SK-N-SH (cell line): ENCODE measurements at regions not wholly inside any gene's neighbourhood (a gene's known extent, or its start where the extent isn't known, plus 50 kb on each side); places are given as distances from the start of the nearest gene placed in this dataset.

ENCODE experiments used
- CTCF ChIA-PET: fragments of 300-600, 350-600 bp; formaldehyde crosslinking; extraction: SDS; loops from one replicate; lab custom pipeline; 2021; lab: Yijun Ruan, JAX
- POLR2A ChIA-PET: fragments of 350-600 bp; sonication (Branson Sonifier 250); formaldehyde crosslinking; extraction: SDS; loops from one replicate; lab custom pipeline; 2020; ENCODE audit warnings: antibody characterized with exemption, inconsistent platforms; lab: Yijun Ruan, JAX
- DNase-seq: peaks from one replicate; pipeline ENCODE4 v3.0.0; 2012
- H2AFZ ChIP-seq: fragments of 200-600 bp; sonication (generic); 2 replicates; pipeline ENCODE4 v1.8.1; 2016; ENCODE audit warnings: antibody characterized with exemption, mild to moderate bottlenecking, low read depth
- H3F3A ChIP-seq: fragments of 200-600 bp; sonication (generic); replicated peaks from 2 replicates; pipeline ENCODE3; 2016; ENCODE audit warnings: antibody characterized with exemption, mild to moderate bottlenecking; ENCODE audit not compliant: insufficient read depth
- H3K27ac ChIP-seq, 2 experiments: fragments of 200-500 bp in 1 of 2; fragments of 200-600 bp in 1 of 2; sonication (Bioruptor generic) in 1 of 2; sonication (generic), shearing (Covaris generic) in 1 of 2; 2 replicates each; pipeline versions ENCODE4 v1.5.1 to v1.6.1; 2014 to 2016; ENCODE audit warnings: low read depth in 2 of 2, inconsistent platforms in 1 of 2, low read length in 1 of 2, mild to moderate bottlenecking in 1 of 2, mixed read lengths in 1 of 2
- H3K27me3 ChIP-seq: fragments of 200-600 bp; sonication (generic), shearing (Covaris generic); 2 replicates; pipeline ENCODE4 v1.6.1; 2016; ENCODE audit warnings: mixed run types; ENCODE audit not compliant: insufficient read depth
- H3K36me3 ChIP-seq, 2 experiments: fragments of 200-500 bp in 1 of 2; fragments of 200-600 bp in 1 of 2; sonication (Bioruptor generic) in 1 of 2; sonication (generic) in 1 of 2; replicated peaks in 1 of 2; 2 replicates each; pipeline versions ENCODE3 to v1.5.1; 2014 to 2016; ENCODE audit warnings: low read length in 1 of 2, mild to moderate bottlenecking in 1 of 2; ENCODE audit not compliant: insufficient read depth in 2 of 2, control insufficient read depth in 1 of 2
- H3K4me1 ChIP-seq, 2 experiments: fragments of 200-500 bp in 1 of 2; fragments of 200-600 bp in 1 of 2; sonication (Bioruptor generic) in 1 of 2; sonication (generic), shearing (Covaris generic) in 1 of 2; 2 replicates each; pipeline versions ENCODE4 v1.5.1 to v1.6.1; 2014 to 2016; ENCODE audit warnings: low read depth in 1 of 2, low read length in 1 of 2, mixed run types in 1 of 2; ENCODE audit not compliant: insufficient read depth in 2 of 2, control insufficient read depth in 1 of 2
- H3K4me2 ChIP-seq: fragments of 200-600 bp; sonication (generic), shearing (Covaris generic); 2 replicates; pipeline ENCODE4 v1.6.1; 2017; ENCODE audit warnings: mixed run types
- H3K4me3 ChIP-seq, 2 experiments: fragments of 200-500 bp in 1 of 2; fragments of 200-600 bp in 1 of 2; sonication (Bioruptor generic) in 1 of 2; sonication (generic), shearing (Covaris generic) in 1 of 2; 2 replicates each; pipeline versions ENCODE4 v1.5.1 to v1.8.1; 2014 to 2016; ENCODE audit warnings: low read depth in 2 of 2, inconsistent platforms in 1 of 2, low read length in 1 of 2, mild to moderate bottlenecking in 1 of 2, mixed read lengths in 1 of 2, moderate library complexity in 1 of 2
- H3K79me2 ChIP-seq: fragments of 200-600 bp; sonication (generic); 2 replicates; pipeline ENCODE4 v1.8.1; 2017; ENCODE audit warnings: mild to moderate bottlenecking; ENCODE audit not compliant: insufficient read depth
- H3K9ac ChIP-seq: fragments of 200-600 bp; sonication (generic); 2 replicates; pipeline ENCODE4 v1.6.1; 2017; ENCODE audit warnings: mixed run types
- H3K9me2 ChIP-seq: fragments of 200-600 bp; sonication (generic); 2 replicates; pipeline ENCODE4 v1.6.1; 2017; ENCODE audit warnings: mixed run types
- H3K9me3 ChIP-seq: fragments of 200-600 bp; sonication (generic); 2 replicates; pipeline ENCODE4 v1.6.1; 2017; ENCODE audit warnings: mixed run types, mild to moderate bottlenecking, moderate library complexity
- H4K20me1 ChIP-seq: fragments of 200-600 bp; sonication (generic); 2 replicates; pipeline ENCODE4 v1.6.1; 2017; ENCODE audit warnings: mild to moderate bottlenecking, mixed run types; ENCODE audit not compliant: insufficient read depth
- EP300 ChIP-seq, 2 experiments: IDR thresholded peaks; 2 replicates each; pipeline versions ENCODE4 v1.4.0 to v1.6.1; 2012; ENCODE audit warnings: borderline replicate concordance in 1 of 2, low read depth in 1 of 2, low read length in 1 of 2
- EZH2phosphoT487 ChIP-seq: fragments of 200-600 bp; sonication (generic); IDR thresholded peaks from 2 replicates; pipeline ENCODE4 v1.6.1; 2017; ENCODE audit warnings: low read depth, mixed run types, mild to moderate bottlenecking, antibody characterized with exemption, moderate library complexity, borderline replicate concordance
- FOXM1 ChIP-seq: IDR thresholded peaks from 2 replicates; pipeline ENCODE4 v1.4.0; 2012; ENCODE audit warnings: low read depth, mild to moderate bottlenecking
- GABPA ChIP-seq: IDR thresholded peaks from 2 replicates; pipeline ENCODE4 v1.4.0; 2012; ENCODE audit warnings: low read depth, mild to moderate bottlenecking
- GATA2 ChIP-seq: sonication (generic); formaldehyde crosslinking; IDR thresholded peaks from 2 replicates; pipeline ENCODE4 v1.5.0; 2020; ENCODE audit warnings: mild to moderate bottlenecking, missing genetic modification reagents
- MEF2A ChIP-seq: IDR thresholded peaks from 2 replicates; pipeline ENCODE4 v1.4.0; 2012; ENCODE audit warnings: low read depth, borderline replicate concordance
- NRF1 ChIP-seq: IDR thresholded peaks from 2 replicates; pipeline ENCODE4 v1.6.1; 2012; ENCODE audit warnings: low read depth, mild to moderate bottlenecking, low read length
- POLR2AphosphoS5 ChIP-seq: IDR thresholded peaks from 2 replicates; pipeline ENCODE4 v1.6.1; 2012; ENCODE audit warnings: low read depth, low read length
- RCOR1 ChIP-seq: fragments of 150-350 bp; IDR thresholded peaks from 2 replicates; pipeline ENCODE4 v1.6.1; 2017; ENCODE audit warnings: antibody characterized with exemption, low read length
- RFX5 ChIP-seq: IDR thresholded peaks from 2 replicates; pipeline ENCODE4 v1.6.1; 2012; ENCODE audit warnings: mild to moderate bottlenecking, improper control_type of control experiment, low read length
- RXRA ChIP-seq: IDR thresholded peaks from 2 replicates; pipeline ENCODE4 v1.4.0; 2012; ENCODE audit warnings: low read depth, mild to moderate bottlenecking, borderline replicate concordance
- SIN3A ChIP-seq: IDR thresholded peaks from 2 replicates; pipeline ENCODE4 v1.6.1; 2012; ENCODE audit warnings: low read depth, mild to moderate bottlenecking, low read length, moderate library complexity, borderline replicate concordance
- SMC3 ChIP-seq: IDR thresholded peaks from 2 replicates; pipeline ENCODE4 v1.6.1; 2012; ENCODE audit warnings: low read depth, low read length, improper control_type of control experiment
- TAF1 ChIP-seq: IDR thresholded peaks from 2 replicates; pipeline ENCODE4 v1.6.1; 2012; ENCODE audit warnings: low read depth, mild to moderate bottlenecking, low read length, moderate library complexity, borderline replicate concordance
- USF2 ChIP-seq: fragments of 150-350 bp; IDR thresholded peaks from 2 replicates; pipeline ENCODE4 v1.6.1; 2017; ENCODE audit warnings: antibody characterized with exemption, low read length, low read depth, borderline replicate concordance
- YY1 ChIP-seq: IDR thresholded peaks from 2 replicates; pipeline ENCODE4 v1.4.0; 2012; ENCODE audit warnings: low read depth, mild to moderate bottlenecking
- WGBS: methylation state at CpG from one replicate; pipeline ENCODE4 v1.1.6; 2017; ENCODE audit warnings: low lambda C conversion rate; 5-methylcytosine and 5-hydroxymethylcytosine counted together
- TF ChIP-seq, protein P1 (sequence below): IDR thresholded peaks from 2 replicates; pipeline ENCODE4 v1.4.0; 2012; ENCODE audit warnings: low read depth
- TF ChIP-seq, protein P2 (sequence below): IDR thresholded peaks from 2 replicates; pipeline ENCODE4 v1.4.0; 2012; ENCODE audit warnings: low read depth, borderline replicate concordance

- no peak overlapping the region for H3K4me3 ChIP-seq
- H3K4me1 ChIP-seq: no peaks in the 10 kb centered on the region; a peak in 1 of 4 replicates
- CTCF ChIA-PET: no interaction called here
- WGBS: 48% methylated on average over 2 of the region's 2 CpGs
- no peak overlapping the region for H3K27ac ChIP-seq
- no peak for DNase-seq
- H3F3A ChIP-seq: no peaks in the 10 kb centered on the region
- H3K9ac ChIP-seq: no peak overlapping the region
- POLR2A ChIA-PET: no interaction called here
- H3K9me2 ChIP-seq: no peaks in the 10 kb centered on the region
- H3K9me3 ChIP-seq: no peaks in the 10 kb centered on the region
- no peak for TF ChIP-seq TAF1
- no peak for TF ChIP-seq EP300 (IDR thresholded peaks at IDR 0.05; ENCODE audit: borderline replicate concordance in 1 of 2, low read depth in 1 of 2, low read length in 1 of 2)
- TF ChIP-seq POLR2AphosphoS5: no peak
- no peak for TF ChIP-seq EZH2phosphoT487
- TF ChIP-seq RFX5: no peak
- no peak for TF ChIP-seq YY1
- TF ChIP-seq GABPA: no peak
- TF ChIP-seq RCOR1: no peak
- no peak for TF ChIP-seq SIN3A
- TF ChIP-seq RXRA: no peak
- TF ChIP-seq FOXM1: no peak
- TF ChIP-seq, protein P1, sequence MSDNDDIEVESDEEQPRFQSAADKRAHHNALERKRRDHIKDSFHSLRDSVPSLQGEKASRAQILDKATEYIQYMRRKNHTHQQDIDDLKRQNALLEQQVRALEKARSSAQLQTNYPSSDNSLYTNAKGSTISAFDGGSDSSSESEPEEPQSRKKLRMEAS: no peak
- TF ChIP-seq, protein P2, sequence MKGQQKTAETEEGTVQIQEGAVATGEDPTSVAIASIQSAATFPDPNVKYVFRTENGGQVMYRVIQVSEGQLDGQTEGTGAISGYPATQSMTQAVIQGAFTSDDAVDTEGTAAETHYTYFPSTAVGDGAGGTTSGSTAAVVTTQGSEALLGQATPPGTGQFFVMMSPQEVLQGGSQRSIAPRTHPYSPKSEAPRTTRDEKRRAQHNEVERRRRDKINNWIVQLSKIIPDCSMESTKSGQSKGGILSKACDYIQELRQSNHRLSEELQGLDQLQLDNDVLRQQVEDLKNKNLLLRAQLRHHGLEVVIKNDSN: no peak
- TF ChIP-seq GATA2: no peak
- no peak for TF ChIP-seq USF2
- H4K20me1 ChIP-seq: no peaks in the 10 kb centered on the region
- H2AFZ ChIP-seq: no peak overlapping the region
- H3K4me2 ChIP-seq: no peak overlapping the region
- H3K79me2 ChIP-seq: no peaks in the 10 kb centered on the region
- H3K27me3 ChIP-seq: no peaks in the 10 kb centered on the region
- H3K36me3 ChIP-seq: no peaks in the 10 kb centered on the region
These were observed 1290.8 kb upstream of the PABPC4L start for GRCh38 chr4:135492439-135492838.

- TF ChIP-seq SMC3: no peak
- TF ChIP-seq NRF1: no peak
- no peak for TF ChIP-seq MEF2A
- CTCF ChIA-PET: interaction anchor here (1.0 kb wide), 1 partner anchor 65 kb away, joined by 3 read pairs; no protein-coding TSS in a partner anchor
- H2AFZ ChIP-seq: no peak overlapping the region
These were observed 1283.8 kb upstream of the PABPC4L start for GRCh38 chr4:135485371-135485770.

More at GRCh38 chr4:135485371-135485770, 1283.8 kb upstream of the PABPC4L start:
- DNase-seq: no peak
- Histone ChIP-seq H3K9ac (no peak overlapping the region), H3K27ac (no peak overlapping the region), H3K4me3 (no peak overlapping the region), H3K9me2 (no peaks in the 10 kb centered on the region), H3K36me3 (no peaks in the 10 kb centered on the region), H3K79me2 (no peaks in the 10 kb centered on the region), H3K9me3 (no peaks in the 10 kb centered on the region; the same call in 1 of the 2 replicates), H3K27me3 (no peaks in the 10 kb centered on the region), H3K4me1 (no peaks in the 10 kb centered on the region; a peak in 2 of 4 replicates), H3F3A (no peaks in the 10 kb centered on the region), H4K20me1 (no peaks in the 10 kb centered on the region), H3K4me2 (no peak overlapping the region)
- POLR2A ChIA-PET: no interaction called here
- WGBS: 12% methylated on average over 4 of the region's 4 CpGs
